ENCODE measurements at regions not wholly inside any gene's neighbourhood (a gene's known extent, or its start where the extent isn't known, plus 50 kb on each side); places are given as distances from the start of the nearest gene placed in this dataset.

- ChIA-PET POLR2A (no interaction called here), CTCF (no interaction called here)
- no peak for TF ChIP-seq BCL11A (tag by site-specific recombination; IDR thresholded peaks at IDR 0.05; ENCODE audit: low read depth)
- no peak for TF ChIP-seq KLF1 (tag by site-specific recombination; IDR thresholded peaks at IDR 0.05)
- no peak for TF ChIP-seq ZNF16 (tag by site-specific recombination; IDR thresholded peaks at IDR 0.05; ENCODE audit: low read depth)
- no peak for TF ChIP-seq ZNF626 (tag by site-specific recombination; IDR thresholded peaks at IDR 0.05)
- no peak for TF ChIP-seq ZNF394 (tag by site-specific recombination; IDR thresholded peaks at IDR 0.05; ENCODE audit: borderline replicate concordance)
- no peak for TF ChIP-seq AEBP2 (tag by site-specific recombination; IDR thresholded peaks at IDR 0.05; ENCODE audit: borderline replicate concordance)
- Histone ChIP-seq H3K9me3 (ENCODE audit: control insufficient read depth, insufficient read depth, low read depth, low read length) (no peaks in the 10 kb centered on the region), H3K4me3 (ENCODE audit: low read depth, low read length) (no peak overlapping the region), H3K36me3 (ENCODE audit: control insufficient read depth in 2 of 2, insufficient read depth in 1 of 2, low read length in 2 of 2) (no peaks in the 10 kb centered on the region), H3K27ac (ENCODE audit: extremely low read depth, low read depth, low read length) (no peak overlapping the region), H3K4me1 (ENCODE audit: control insufficient read depth, insufficient read depth, low read length) (no peaks in the 10 kb centered on the region)
Measured at GRCh38 chr4:131595140-131595539, 1554.0 kb upstream of the PCDH10 start.

GRCh38 chr4:131603705-131604104 lies 1545.4 kb upstream of the PCDH10 start:
- POLR2A ChIA-PET, result no interaction called here
- CTCF ChIA-PET, result no interaction called here

More at GRCh38 chr4:131603705-131604104, 1545.4 kb upstream of the PCDH10 start:
- H3K9me3 ChIP-seq (ENCODE audit: control insufficient read depth, insufficient read depth, low read depth, low read length), result no peaks in the 10 kb centered on the region
- no peak for TF ChIP-seq ZNF488 (tag by site-specific recombination; IDR thresholded peaks at IDR 0.05)
- TF ChIP-seq ELK4 (IDR thresholded peaks at IDR 0.05; ENCODE audit: borderline replicate concordance, low read depth, low read length), result no peak
- no peak for TF ChIP-seq ZNF335 (tag by site-specific recombination; conservative IDR thresholded peaks at IDR 0.05)
- TF ChIP-seq PRDM4 (tag by site-specific recombination; IDR thresholded peaks at IDR 0.05), result no peak
- no peak for TF ChIP-seq SETDB1 (IDR thresholded peaks at IDR 0.05; ENCODE audit: insufficient read length, low read length)
- TF ChIP-seq ZNF692 (tag by site-specific recombination; IDR thresholded peaks at IDR 0.05), result no peak
- no peak for TF ChIP-seq ZFP37 (tag by site-specific recombination; IDR thresholded peaks at IDR 0.05)
- TF ChIP-seq ZNF843 (tag by site-specific recombination; IDR thresholded peaks at IDR 0.05), result no peak
- no peak for TF ChIP-seq ZSCAN30 (tag by site-specific recombination; IDR thresholded peaks at IDR 0.05)
- TF ChIP-seq ZNF354C (tag by site-specific recombination; IDR thresholded peaks at IDR 0.05; ENCODE audit: borderline replicate concordance, low read depth), result no peak
- H3K27ac ChIP-seq (ENCODE audit: extremely low read depth, low read depth, low read length), result no peak overlapping the region
- no peaks in the 10 kb centered on the region for H3K36me3 ChIP-seq (ENCODE audit: control insufficient read depth in 2 of 2, insufficient read depth in 1 of 2, low read length in 2 of 2)
- no peak overlapping the region for H3K4me3 ChIP-seq (ENCODE audit: low read depth, low read length)
- H3K4me1 ChIP-seq (ENCODE audit: control insufficient read depth, insufficient read depth, low read length), result no peaks in the 10 kb centered on the region

Data from HEK293 (cell line).